ENCODE measurements at regions not wholly inside any gene's neighbourhood (a gene's known extent, or its start where the extent isn't known, plus 50 kb on each side); places are given as distances from the start of the nearest gene placed in this dataset.

DNA sequence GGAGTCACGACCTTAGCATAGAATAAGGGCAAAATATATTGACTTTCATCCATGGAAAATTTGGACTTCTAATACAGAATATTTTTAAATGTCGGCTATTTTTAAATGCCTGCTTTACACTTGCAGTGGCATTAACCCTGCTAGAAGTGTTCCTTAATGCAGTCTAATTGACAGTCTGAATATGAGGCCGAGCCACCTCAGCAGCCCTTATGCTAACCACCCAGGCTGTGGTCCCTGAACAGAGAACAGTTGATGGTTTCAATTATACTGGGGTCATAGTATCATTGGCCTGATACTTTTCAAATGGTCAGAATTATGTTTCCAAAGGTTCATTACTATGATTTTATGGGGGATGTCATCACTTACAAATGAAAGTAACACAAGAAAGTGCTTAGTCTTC lies 764.7 kb upstream of the SLITRK1 start:
- Mint-ChIP-seq H3K4me3 (no peak overlapping the region), H3K27ac (no peak overlapping the region), H3K9me3 (ENCODE audit: insufficient read depth) (peaks cover 4% of the 10 kb centered on the region), H3K27me3 (no peaks in the 10 kb centered on the region), H3K4me1 (no peaks in the 10 kb centered on the region)
- no peak overlapping the region for H3K4me3 ChIP-seq (ENCODE audit: control extremely low read depth in 1 of 5, extremely low read depth in 1 of 5, insufficient read depth in 1 of 5, low read depth in 2 of 5, low read length in 4 of 5)
- no peaks in the 10 kb centered on the region for H3K9me3 ChIP-seq (ENCODE audit: control extremely low read depth in 1 of 3, control insufficient read depth in 2 of 3, insufficient read depth in 1 of 3, low read length in 2 of 3)
- intact Hi-C loops (cut with micrococcal nuclease): no loop called here
- no peak for TF ChIP-seq EZH2 (IDR thresholded peaks at IDR 0.05; ENCODE audit: borderline replicate concordance, insufficient read depth, low read depth, low read length, poor library complexity, severe bottlenecking)
- TF ChIP-seq, protein P1, sequence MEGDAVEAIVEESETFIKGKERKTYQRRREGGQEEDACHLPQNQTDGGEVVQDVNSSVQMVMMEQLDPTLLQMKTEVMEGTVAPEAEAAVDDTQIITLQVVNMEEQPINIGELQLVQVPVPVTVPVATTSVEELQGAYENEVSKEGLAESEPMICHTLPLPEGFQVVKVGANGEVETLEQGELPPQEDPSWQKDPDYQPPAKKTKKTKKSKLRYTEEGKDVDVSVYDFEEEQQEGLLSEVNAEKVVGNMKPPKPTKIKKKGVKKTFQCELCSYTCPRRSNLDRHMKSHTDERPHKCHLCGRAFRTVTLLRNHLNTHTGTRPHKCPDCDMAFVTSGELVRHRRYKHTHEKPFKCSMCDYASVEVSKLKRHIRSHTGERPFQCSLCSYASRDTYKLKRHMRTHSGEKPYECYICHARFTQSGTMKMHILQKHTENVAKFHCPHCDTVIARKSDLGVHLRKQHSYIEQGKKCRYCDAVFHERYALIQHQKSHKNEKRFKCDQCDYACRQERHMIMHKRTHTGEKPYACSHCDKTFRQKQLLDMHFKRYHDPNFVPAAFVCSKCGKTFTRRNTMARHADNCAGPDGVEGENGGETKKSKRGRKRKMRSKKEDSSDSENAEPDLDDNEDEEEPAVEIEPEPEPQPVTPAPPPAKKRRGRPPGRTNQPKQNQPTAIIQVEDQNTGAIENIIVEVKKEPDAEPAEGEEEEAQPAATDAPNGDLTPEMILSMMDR (IDR thresholded peaks at IDR 0.05): no peak
- ATAC-seq (ENCODE audit: low read depth): no peak
- ChIA-PET CTCF (no interaction called here), POLR2A (no interaction called here)
- H3K27ac ChIP-seq (ENCODE audit: low read length in 2 of 2): no peak overlapping the region
- H3K27me3 ChIP-seq (replicated peaks in 1 of 4; ENCODE audit: control extremely low read depth in 1 of 4, control insufficient read depth in 3 of 4, insufficient read depth in 4 of 4, low read length in 3 of 4): no peaks in the 10 kb centered on the region
- H3K4me2 ChIP-seq (replicated peaks; ENCODE audit: low read depth, low read length, poor library complexity, severe bottlenecking): no peak overlapping the region
- no peak for DNase-seq
- no peaks in the 10 kb centered on the region for H3K36me3 ChIP-seq (replicated peaks in 1 of 2; ENCODE audit: control extremely low read depth in 1 of 2, control insufficient read depth in 1 of 2, extremely low read depth in 1 of 2, insufficient read depth in 2 of 2, low read length in 1 of 2)
- no peaks in the 10 kb centered on the region for H3K4me1 ChIP-seq (ENCODE audit: control insufficient read depth in 2 of 2, insufficient read depth in 2 of 2, low read length in 2 of 2)
- no peak overlapping the region for H2AFZ ChIP-seq (ENCODE audit: insufficient read depth, low read depth, low read length, poor library complexity, severe bottlenecking)
- WGBS (ENCODE audit: insufficient coverage): no CpG with 5 or more reads among the region's 3 CpGs
- no peak overlapping the region for H3K9ac ChIP-seq (ENCODE audit: low read length)
- no peaks in the 10 kb centered on the region for H3K79me2 ChIP-seq (ENCODE audit: control insufficient read depth, insufficient read depth, low read length)
- H4K20me1 ChIP-seq (ENCODE audit: control insufficient read depth, insufficient read depth, low read length, poor library complexity, severe bottlenecking): no peaks in the 10 kb centered on the region

DNA sequence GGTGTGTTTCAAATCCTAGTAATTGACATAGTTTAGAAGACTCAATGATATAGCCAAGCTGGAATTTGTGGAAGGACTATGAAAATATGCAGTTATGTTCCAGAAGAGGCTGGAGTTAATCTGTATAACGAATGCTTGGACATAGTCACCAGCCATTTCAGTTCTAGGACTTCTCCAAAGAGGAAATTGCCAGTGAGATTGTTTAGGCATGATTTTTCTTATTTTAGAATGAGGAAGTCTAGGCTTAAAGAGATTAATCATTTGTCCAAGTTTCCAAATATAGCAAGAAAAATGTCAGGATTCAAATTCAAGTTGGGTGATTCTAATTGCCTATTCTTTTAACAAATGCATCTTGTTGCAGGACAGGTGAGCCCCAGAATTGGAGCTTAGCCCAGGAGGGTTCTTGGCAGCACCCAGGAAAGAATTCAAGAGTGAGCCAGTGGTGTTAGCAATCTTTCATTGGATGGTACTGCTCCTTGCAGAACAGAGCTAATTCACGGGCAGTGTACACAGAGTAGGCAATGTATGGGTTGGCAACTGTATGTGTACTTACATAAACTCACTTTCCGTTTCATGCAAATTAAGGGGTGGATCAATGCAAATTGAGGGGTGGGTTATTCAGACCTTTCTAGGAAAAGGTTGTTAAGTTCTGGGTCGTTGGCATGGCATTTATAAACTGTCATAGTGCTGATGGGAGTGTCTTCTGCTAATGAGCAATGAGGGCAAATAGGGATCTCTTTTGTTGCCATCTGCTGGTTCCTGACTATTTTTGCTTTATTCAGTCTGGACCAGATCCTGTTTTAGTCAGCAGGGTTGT lies 763.1 kb upstream of the SLITRK1 start:
- peaks cover 4% of the 10 kb centered on the region for H3K9me3 Mint-ChIP-seq (ENCODE audit: insufficient read depth)
- H3K27ac Mint-ChIP-seq: peak overlapping the region; percentile 5
- Histone ChIP-seq H3K27ac (ENCODE audit: low read length in 2 of 2) (no peak overlapping the region), H3K9ac (ENCODE audit: low read length) (no peak overlapping the region), H3K9me3 (ENCODE audit: control extremely low read depth in 1 of 3, control insufficient read depth in 2 of 3, insufficient read depth in 1 of 3, low read length in 2 of 3) (no peaks in the 10 kb centered on the region), H3K4me1 (ENCODE audit: control insufficient read depth in 2 of 2, insufficient read depth in 2 of 2, low read length in 2 of 2) (no peaks in the 10 kb centered on the region), H3K36me3 (replicated peaks in 1 of 2; ENCODE audit: control extremely low read depth in 1 of 2, control insufficient read depth in 1 of 2, extremely low read depth in 1 of 2, insufficient read depth in 2 of 2, low read length in 1 of 2) (no peaks in the 10 kb centered on the region), H3K27me3 (replicated peaks in 1 of 4; ENCODE audit: control extremely low read depth in 1 of 4, control insufficient read depth in 3 of 4, insufficient read depth in 4 of 4, low read length in 3 of 4) (no peaks in the 10 kb centered on the region), H3K4me2 (replicated peaks; ENCODE audit: low read depth, low read length, poor library complexity, severe bottlenecking) (no peak overlapping the region), H3K4me3 (ENCODE audit: control extremely low read depth in 1 of 5, extremely low read depth in 1 of 5, insufficient read depth in 1 of 5, low read depth in 2 of 5, low read length in 4 of 5) (no peak overlapping the region), H4K20me1 (ENCODE audit: control insufficient read depth, insufficient read depth, low read length, poor library complexity, severe bottlenecking) (no peaks in the 10 kb centered on the region), H3K79me2 (ENCODE audit: control insufficient read depth, insufficient read depth, low read length) (no peaks in the 10 kb centered on the region), H2AFZ (ENCODE audit: insufficient read depth, low read depth, low read length, poor library complexity, severe bottlenecking) (no peak overlapping the region)
- 56% methylated on average over 3 of the region's 4 CpGs for WGBS (ENCODE audit: insufficient coverage)
- no peaks in the 10 kb centered on the region for H3K4me1 Mint-ChIP-seq
- ATAC-seq (ENCODE audit: low read depth) (no peak), DNase-seq (no peak)
- H3K27me3 Mint-ChIP-seq: no peaks in the 10 kb centered on the region
- H3K4me3 Mint-ChIP-seq: no peak overlapping the region
- intact Hi-C loops (cut with micrococcal nuclease): no loop called here
- ChIA-PET POLR2A (no interaction called here), CTCF (no interaction called here)
- no peak for TF ChIP-seq EZH2 (IDR thresholded peaks at IDR 0.05; ENCODE audit: borderline replicate concordance, insufficient read depth, low read depth, low read length, poor library complexity, severe bottlenecking)
- TF ChIP-seq, protein P1 (IDR thresholded peaks at IDR 0.05): no peak

Data from B cell (primary cell).